GM12874 (cell line): ENCODE measurements at regions not wholly inside any gene's neighbourhood (a gene's known extent, or its start where the extent isn't known, plus 50 kb on each side); places are given as distances from the start of the nearest gene placed in this dataset.

Source experiments
- CTCF ChIP-seq: IDR thresholded peaks from 2 replicates; pipeline ENCODE4 v1.5.1; 2011; ENCODE audit warnings: low read depth, mild to moderate bottlenecking, control low read depth, low read length, moderate library complexity; ENCODE audit not compliant: insufficient read depth

- no peak for TF ChIP-seq CTCF
These were observed 198.3 kb downstream of the LTN1 start for GRCh38 chr21:28794371-28794851.

DNA sequence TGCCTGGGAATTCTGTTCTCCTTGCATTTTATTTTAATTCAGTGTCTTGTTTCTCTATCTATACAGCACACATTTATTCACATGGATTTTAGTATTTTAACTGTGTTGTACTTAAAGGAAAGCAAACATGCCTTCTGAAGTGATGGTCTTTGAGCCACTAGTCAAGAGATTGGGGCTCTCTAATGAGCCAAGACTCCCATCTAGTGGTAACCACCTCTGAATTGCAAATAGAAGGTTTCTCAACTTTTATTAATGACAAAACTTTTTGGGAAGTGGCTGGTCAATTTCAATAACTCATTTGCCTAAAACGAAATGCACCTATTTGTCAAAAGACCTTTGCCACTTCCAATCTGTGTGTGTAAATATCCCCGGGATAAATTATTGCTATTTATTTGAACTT lies 199.6 kb downstream of the LTN1 start:
- no peak for TF ChIP-seq CTCF

GRCh38 chr21:28791595-28792282 lies 200.9 kb downstream of the LTN1 start:
- TF ChIP-seq CTCF, result no peak

DNA sequence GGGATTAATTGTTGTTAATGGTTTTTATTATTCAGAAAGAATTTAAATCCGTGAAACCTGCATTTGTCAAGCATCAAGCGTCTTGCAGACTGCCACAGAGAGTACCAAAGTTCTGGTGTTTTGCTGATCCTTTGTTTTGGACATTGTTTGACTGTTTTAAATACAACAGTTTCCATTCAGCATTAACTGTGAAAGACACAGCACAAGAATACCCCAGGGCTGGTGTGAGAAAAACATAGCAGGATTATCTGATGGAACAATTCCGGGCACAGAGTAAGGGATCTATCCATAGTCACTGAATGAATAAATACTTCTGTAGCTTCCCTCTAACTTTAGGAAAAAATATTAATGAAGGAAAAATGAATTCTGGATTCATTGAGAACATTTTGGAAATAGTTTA lies 202.3 kb downstream of the LTN1 start:
- TF ChIP-seq CTCF, result no peak

- TF ChIP-seq CTCF, result no peak
These were observed 203.2 kb downstream of the LTN1 start for GRCh38 chr21:28789523-28789922.

DNA sequence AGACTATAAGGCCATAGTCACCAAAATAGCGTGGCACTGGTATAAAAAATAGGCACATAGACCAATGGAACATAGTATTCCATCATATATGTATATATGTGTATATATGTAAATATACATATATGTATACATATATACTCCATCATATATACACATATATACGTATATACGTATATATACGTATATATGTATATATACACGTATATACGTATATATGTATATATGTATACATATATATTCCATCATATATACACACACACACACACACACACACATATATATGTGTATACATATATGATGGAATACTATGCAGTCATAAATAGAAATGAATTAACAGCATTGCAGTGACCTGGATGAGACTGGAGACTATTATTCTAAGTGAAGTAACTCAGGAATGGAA lies 204.6 kb downstream of the LTN1 start:
- TF ChIP-seq CTCF, result no peak

DNA sequence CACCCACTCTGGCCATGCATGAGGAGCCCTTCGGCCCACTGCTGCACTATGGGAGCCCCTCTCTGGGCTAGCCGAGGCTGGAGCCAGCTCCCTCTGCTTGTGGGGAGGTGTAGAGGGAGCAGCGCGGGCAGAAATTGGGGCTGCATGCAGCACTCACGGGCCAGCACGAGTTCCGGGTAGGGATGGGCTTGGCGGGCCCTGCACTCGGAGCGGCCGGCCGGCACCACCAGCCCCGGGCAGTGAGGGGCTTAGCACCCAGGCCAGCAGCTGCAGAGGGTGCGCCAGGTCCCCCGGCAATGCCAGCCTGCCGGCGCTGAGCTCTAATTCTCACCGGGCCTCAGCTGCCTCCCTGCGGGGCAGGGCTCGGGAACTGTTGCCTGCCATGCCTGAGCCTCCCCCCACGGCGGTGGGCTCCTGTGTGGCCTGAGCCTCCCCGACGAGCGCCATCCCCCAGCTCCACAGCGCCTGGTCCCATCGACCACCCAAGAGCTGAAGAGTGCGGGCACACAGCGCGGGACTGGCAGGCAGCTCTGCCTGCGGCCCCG lies 209.0 kb downstream of the LTN1 start:
- TF ChIP-seq CTCF, result no peak
